Nephron progenitor cell (in vitro differentiated cells): ENCODE measurements at regions not wholly inside any gene's neighbourhood (a gene's known extent, or its start where the extent isn't known, plus 50 kb on each side); places are given as distances from the start of the nearest gene placed in this dataset.
"Not testable (repeated sequence)": the region's sequence is repeated elsewhere in the genome, so short reads cannot be mapped to it uniquely, and the experiment has no call there.

Experiments
- DNase-seq: peaks from one replicate; pipeline ENCODE4 v3.0.0; 2021
- H3K27ac Mint-ChIP-seq: 2 replicates; pipeline ENCODE4 v1.8.0; 2021; ENCODE audit warnings: mild to moderate bottlenecking, moderate library complexity, mixed read lengths
- H3K27me3 Mint-ChIP-seq: 2 replicates; pipeline ENCODE4 v1.8.0; 2021; ENCODE audit warnings: mild to moderate bottlenecking, low read depth, mixed read lengths; ENCODE audit not compliant: poor library complexity
- H3K36me3 Mint-ChIP-seq: 2 replicates; pipeline ENCODE4 v1.8.0; 2021; ENCODE audit warnings: low read depth, mixed read lengths
- H3K4me1 Mint-ChIP-seq: 2 replicates; pipeline ENCODE4 v1.8.0; 2021; ENCODE audit warnings: mixed read lengths
- H3K4me3 Mint-ChIP-seq: 2 replicates; pipeline ENCODE4 v1.8.0; 2021; ENCODE audit warnings: mild to moderate bottlenecking, moderate library complexity, mixed read lengths
- H3K9me3 Mint-ChIP-seq: 2 replicates; pipeline ENCODE4 v1.8.0; 2021; ENCODE audit warnings: mild to moderate bottlenecking, moderate library complexity, mixed read lengths
- TF ChIP-seq, protein P1 (sequence below): fragments of 200-600 bp; sonication (generic); IDR thresholded peaks from 2 replicates; pipeline ENCODE4 v1.5.0; 2021; ENCODE audit warnings: antibody characterized with exemption

DNA sequence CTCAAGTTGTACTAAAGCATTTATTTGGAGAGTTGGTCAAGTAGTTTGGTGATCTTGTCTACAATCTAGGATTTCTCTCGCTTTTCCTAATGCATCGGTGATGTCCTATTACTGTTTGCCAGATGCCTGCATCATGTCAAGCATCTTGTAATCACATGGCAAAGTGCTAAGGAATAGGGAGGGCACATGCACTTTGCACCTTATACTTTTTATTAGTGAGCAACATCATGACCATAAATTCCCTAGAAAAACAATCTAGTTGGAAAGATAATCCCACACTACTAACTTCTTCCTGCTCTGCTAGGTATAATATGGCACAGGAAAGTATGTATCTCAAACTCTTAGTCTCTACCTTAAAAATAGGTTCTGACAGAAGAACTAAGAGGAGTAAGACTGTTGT, 894.3 kb upstream of the SLITRK1 start:
- Mint-ChIP-seq H3K27me3 (peaks cover 5% of the 10 kb centered on the region), H3K27ac (no peak overlapping the region), H3K4me3 (no peak overlapping the region), H3K9me3 (no peaks in the 10 kb centered on the region), H3K4me1 (no peaks in the 10 kb centered on the region), H3K36me3 (no peaks in the 10 kb centered on the region)
- DNase-seq, result no peak
- TF ChIP-seq, protein P1, sequence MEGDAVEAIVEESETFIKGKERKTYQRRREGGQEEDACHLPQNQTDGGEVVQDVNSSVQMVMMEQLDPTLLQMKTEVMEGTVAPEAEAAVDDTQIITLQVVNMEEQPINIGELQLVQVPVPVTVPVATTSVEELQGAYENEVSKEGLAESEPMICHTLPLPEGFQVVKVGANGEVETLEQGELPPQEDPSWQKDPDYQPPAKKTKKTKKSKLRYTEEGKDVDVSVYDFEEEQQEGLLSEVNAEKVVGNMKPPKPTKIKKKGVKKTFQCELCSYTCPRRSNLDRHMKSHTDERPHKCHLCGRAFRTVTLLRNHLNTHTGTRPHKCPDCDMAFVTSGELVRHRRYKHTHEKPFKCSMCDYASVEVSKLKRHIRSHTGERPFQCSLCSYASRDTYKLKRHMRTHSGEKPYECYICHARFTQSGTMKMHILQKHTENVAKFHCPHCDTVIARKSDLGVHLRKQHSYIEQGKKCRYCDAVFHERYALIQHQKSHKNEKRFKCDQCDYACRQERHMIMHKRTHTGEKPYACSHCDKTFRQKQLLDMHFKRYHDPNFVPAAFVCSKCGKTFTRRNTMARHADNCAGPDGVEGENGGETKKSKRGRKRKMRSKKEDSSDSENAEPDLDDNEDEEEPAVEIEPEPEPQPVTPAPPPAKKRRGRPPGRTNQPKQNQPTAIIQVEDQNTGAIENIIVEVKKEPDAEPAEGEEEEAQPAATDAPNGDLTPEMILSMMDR, result no peak

DNA sequence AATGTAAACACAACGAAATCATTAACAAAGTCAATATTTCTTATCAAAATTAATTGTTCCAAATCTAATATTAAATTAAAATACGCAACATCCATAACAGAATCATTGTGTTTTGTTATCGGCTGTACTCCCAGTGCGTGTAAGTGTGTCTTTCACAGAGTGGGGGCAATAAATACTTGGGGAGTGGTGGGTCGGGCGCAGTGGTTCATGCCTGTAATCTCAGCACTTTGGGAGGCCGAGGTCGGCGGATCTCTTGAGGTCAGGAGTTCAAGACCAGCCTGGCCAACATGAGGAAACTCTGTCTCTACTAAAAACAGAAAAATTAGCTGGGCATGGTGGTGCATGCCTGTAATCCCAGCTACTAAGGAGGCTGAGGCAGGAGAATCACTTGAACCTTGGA, 893.6 kb upstream of the SLITRK1 start:
- H3K27me3 Mint-ChIP-seq, H3K27ac Mint-ChIP-seq, H3K36me3 Mint-ChIP-seq, DNase-seq, H3K4me1 Mint-ChIP-seq, H3K4me3 Mint-ChIP-seq, H3K9me3 Mint-ChIP-seq: not testable (repeated sequence)

DNA sequence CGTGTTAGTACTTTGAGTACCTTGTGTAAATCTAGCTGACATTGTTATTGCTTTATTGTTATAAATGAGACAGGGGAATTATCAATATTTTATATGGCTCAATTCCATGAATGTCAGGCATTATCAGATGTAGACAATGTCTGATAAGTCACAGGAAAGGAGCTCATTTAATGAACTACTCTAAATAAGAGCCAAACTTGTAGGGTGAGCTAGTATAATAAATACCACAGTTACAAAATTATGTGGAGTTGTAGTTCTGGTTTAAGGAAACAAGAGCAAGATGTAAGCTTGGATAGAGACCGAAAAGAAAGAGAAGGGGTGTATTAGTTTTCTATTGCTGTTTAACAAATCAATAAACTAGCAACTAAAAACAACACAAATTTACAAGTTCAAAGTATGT, 891.8 kb upstream of the SLITRK1 start:
- Mint-ChIP-seq H3K4me1 (no peaks in the 10 kb centered on the region), H3K9me3 (no peaks in the 10 kb centered on the region), H3K27me3 (no peaks in the 10 kb centered on the region), H3K4me3 (no peak overlapping the region), H3K27ac (no peak overlapping the region), H3K36me3 (no peaks in the 10 kb centered on the region)
- DNase-seq, result no peak
- TF ChIP-seq, protein P1, result no peak

DNA sequence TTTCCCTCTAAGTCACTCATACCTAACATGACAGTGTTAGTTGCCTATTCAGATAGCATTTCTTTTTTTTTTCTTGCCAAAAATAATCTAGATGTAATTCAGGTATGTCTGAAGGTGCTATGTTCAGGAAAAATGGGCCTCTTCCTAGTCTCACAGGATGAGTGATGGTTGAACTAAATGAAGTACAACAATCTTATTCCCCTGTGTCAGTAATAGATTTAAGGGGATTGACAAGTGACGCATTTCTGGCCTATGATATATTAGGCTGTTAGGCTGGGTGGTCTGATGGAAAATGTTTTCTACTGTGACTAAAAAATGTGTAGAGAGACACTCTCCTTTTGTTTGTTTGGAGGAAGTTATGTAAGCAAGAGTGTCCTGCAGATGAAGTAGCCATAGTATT, 878.7 kb upstream of the SLITRK1 start:
- no peak overlapping the region for H3K4me3 Mint-ChIP-seq
- H3K27ac Mint-ChIP-seq, result no peak overlapping the region
- H3K27me3 Mint-ChIP-seq, result no peaks in the 10 kb centered on the region
- no peaks in the 10 kb centered on the region for H3K9me3 Mint-ChIP-seq
- H3K36me3 Mint-ChIP-seq, result no peaks in the 10 kb centered on the region
- H3K4me1 Mint-ChIP-seq, result no peaks in the 10 kb centered on the region
- no peak for DNase-seq
- TF ChIP-seq, protein P1, result no peak

DNA sequence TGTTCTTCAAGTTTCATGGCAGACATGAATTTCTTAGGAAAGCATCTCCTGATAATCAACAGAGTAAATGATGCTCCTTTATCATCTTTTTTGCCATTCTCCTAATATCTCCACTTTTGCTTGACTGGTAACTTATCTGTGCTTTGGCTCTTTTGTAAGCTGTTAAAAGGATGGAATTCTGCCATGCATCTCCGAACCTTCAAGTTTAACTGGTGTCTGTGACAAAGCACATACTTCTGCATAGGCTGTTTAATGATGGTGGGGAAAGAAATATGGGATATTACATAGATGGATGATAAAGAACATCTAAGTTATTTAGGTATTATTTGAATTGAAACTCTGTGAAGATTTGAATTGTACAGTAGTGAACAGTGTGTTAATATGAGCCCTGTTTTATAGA, 866.9 kb upstream of the SLITRK1 start:
- no peak for DNase-seq
- Mint-ChIP-seq H3K27ac (no peak overlapping the region), H3K4me3 (no peak overlapping the region), H3K9me3 (no peaks in the 10 kb centered on the region), H3K4me1 (no peaks in the 10 kb centered on the region), H3K36me3 (no peaks in the 10 kb centered on the region), H3K27me3 (no peaks in the 10 kb centered on the region)
- TF ChIP-seq, protein P1, result no peak

DNA sequence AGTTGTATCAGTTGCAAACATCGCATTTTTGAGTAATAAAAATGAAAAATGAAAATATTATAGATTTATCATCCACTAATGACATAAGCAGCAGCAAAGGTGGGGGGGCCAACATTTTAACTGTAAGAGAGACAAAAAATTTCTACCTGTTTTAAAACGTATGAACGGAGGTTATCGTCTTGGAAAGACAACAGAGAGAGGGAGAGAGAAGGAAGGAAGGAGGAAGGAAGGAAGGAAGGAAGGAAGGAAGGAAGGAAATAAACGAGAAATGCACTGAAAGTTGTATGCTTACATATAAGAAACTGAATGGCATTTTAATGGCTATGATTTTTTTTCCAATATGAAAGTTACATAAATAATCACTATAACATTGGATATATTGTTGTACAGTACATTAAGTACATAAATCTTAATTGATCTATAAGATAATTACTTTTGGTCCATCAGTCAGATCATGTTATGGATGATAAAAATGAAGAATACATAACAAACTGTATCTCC, 862.8 kb upstream of the SLITRK1 start:
- DNase-seq, result no peak
- TF ChIP-seq, protein P1, result no peak
- Mint-ChIP-seq H3K4me1 (no peaks in the 10 kb centered on the region), H3K27ac (no peak overlapping the region), H3K27me3 (no peaks in the 10 kb centered on the region), H3K36me3 (no peaks in the 10 kb centered on the region), H3K4me3 (no peak overlapping the region), H3K9me3 (no peaks in the 10 kb centered on the region)
